ENCODE measurements at regions not wholly inside any gene's neighbourhood (a gene's known extent, or its start where the extent isn't known, plus 50 kb on each side); places are given as distances from the start of the nearest gene placed in this dataset.

GRCh38 chr9:80571953-80572352, 1000.2 kb downstream of the TLE4 start:
- no peak for DNase-seq (ENCODE audit: low read depth in 1 of 2, low spot score in 1 of 2)

- DNase-seq (ENCODE audit: low read depth in 1 of 2, low spot score in 1 of 2) = no peak
These were observed 997.5 kb downstream of the TLE4 start for GRCh38 chr9:80569236-80569635.

GRCh38 chr9:80561526-80561925, 989.8 kb downstream of the TLE4 start:
- DNase-seq (ENCODE audit: low read depth in 1 of 2, low spot score in 1 of 2) = no peak

- DNase-seq (ENCODE audit: low read depth in 1 of 2, low spot score in 1 of 2) = no peak
These were observed 989.2 kb downstream of the TLE4 start for GRCh38 chr9:80560976-80561375.

GRCh38 chr9:80557256-80557655, 985.5 kb downstream of the TLE4 start:
- no peak for DNase-seq (ENCODE audit: low read depth in 1 of 2, low spot score in 1 of 2)

- DNase-seq (ENCODE audit: low read depth in 1 of 2, low spot score in 1 of 2) = no peak
These were observed 984.9 kb downstream of the TLE4 start for GRCh38 chr9:80556631-80557030.

GRCh38 chr9:80555782-80556325, 984.1 kb downstream of the TLE4 start:
- no peak for DNase-seq (ENCODE audit: low read depth in 1 of 2, low spot score in 1 of 2)

GRCh38 chr9:80554856-80555255, 983.1 kb downstream of the TLE4 start:
- DNase-seq (ENCODE audit: low read depth in 1 of 2, low spot score in 1 of 2) = no peak

GRCh38 chr9:80554301-80554700, 982.5 kb downstream of the TLE4 start:
- DNase-seq (ENCODE audit: low read depth in 1 of 2, low spot score in 1 of 2) = no peak

GRCh38 chr9:80552931-80553330, 981.2 kb downstream of the TLE4 start:
- DNase-seq (ENCODE audit: low read depth in 1 of 2, low spot score in 1 of 2) = no peak

GRCh38 chr9:80550181-80550580, 978.4 kb downstream of the TLE4 start:
- DNase-seq (ENCODE audit: low read depth in 1 of 2, low spot score in 1 of 2) = no peak

GRCh38 chr9:80547613-80548012, 975.8 kb downstream of the TLE4 start:
- no peak for DNase-seq (ENCODE audit: low read depth in 1 of 2, low spot score in 1 of 2)

- no peak for DNase-seq (ENCODE audit: low read depth in 1 of 2, low spot score in 1 of 2)
These were observed 968.6 kb downstream of the TLE4 start for GRCh38 chr9:80540387-80540786.

GRCh38 chr9:80538976-80539375, 967.2 kb downstream of the TLE4 start:
- DNase-seq (ENCODE audit: low read depth in 1 of 2, low spot score in 1 of 2) = no peak

GRCh38 chr9:80522465-80522864, 950.7 kb downstream of the TLE4 start:
- DNase-seq (ENCODE audit: low read depth in 1 of 2, low spot score in 1 of 2) = no peak

GRCh38 chr9:80521151-80521550, 949.4 kb downstream of the TLE4 start:
- DNase-seq (ENCODE audit: low read depth in 1 of 2, low spot score in 1 of 2) = no peak

- no peak for DNase-seq (ENCODE audit: low read depth in 1 of 2, low spot score in 1 of 2)
These were observed 948.5 kb downstream of the TLE4 start for GRCh38 chr9:80520231-80520630.

GRCh38 chr9:80518441-80518840, 946.7 kb downstream of the TLE4 start:
- no peak for DNase-seq (ENCODE audit: low read depth in 1 of 2, low spot score in 1 of 2)

- no peak for DNase-seq (ENCODE audit: low read depth in 1 of 2, low spot score in 1 of 2)
These were observed 944.9 kb downstream of the TLE4 start for GRCh38 chr9:80516679-80517078.

- DNase-seq (ENCODE audit: low read depth in 1 of 2, low spot score in 1 of 2) = no peak
These were observed 937.6 kb downstream of the TLE4 start for GRCh38 chr9:80509358-80509757.

GRCh38 chr9:80507611-80508010, 935.8 kb downstream of the TLE4 start:
- no peak for DNase-seq (ENCODE audit: low read depth in 1 of 2, low spot score in 1 of 2)

- no peak for DNase-seq (ENCODE audit: low read depth in 1 of 2, low spot score in 1 of 2)
These were observed 933.0 kb downstream of the TLE4 start for GRCh38 chr9:80504601-80505230.

- no peak for DNase-seq (ENCODE audit: low read depth in 1 of 2, low spot score in 1 of 2)
These were observed 932.0 kb downstream of the TLE4 start for GRCh38 chr9:80503671-80504281.

Data from activated T-helper 1 cell treated with anti-CD3 and anti-CD28 coated beads, Interleukin-2, amount 50 U/mL, for 16 hours (primary cell).